ENCODE measurements at regions not wholly inside any gene's neighbourhood (a gene's known extent, or its start where the extent isn't known, plus 50 kb on each side); places are given as distances from the start of the nearest gene placed in this dataset.
"Not testable (repeated sequence)": the region's sequence is repeated elsewhere in the genome, so short reads cannot be mapped to it uniquely, and the experiment has no call there.

GRCh38 chr17:64784353-64785010, 122.4 kb upstream of the SMURF2 start:
- DNase-seq = no peak

- no peak for DNase-seq
Measured at GRCh38 chr17:64783556-64784352, 121.6 kb upstream of the SMURF2 start.

GRCh38 chr17:64783031-64783461, 120.9 kb upstream of the SMURF2 start:
- no peak for DNase-seq

GRCh38 chr17:64781810-64782555, 119.9 kb upstream of the SMURF2 start:
- DNase-seq = no peak

GRCh38 chr17:64781014-64781756, 119.1 kb upstream of the SMURF2 start:
- DNase-seq = peak; percentile 49

GRCh38 chr17:64780096-64781013, 118.2 kb upstream of the SMURF2 start:
- DNase-seq = peak; percentile 80

GRCh38 chr17:64779376-64780095, 117.4 kb upstream of the SMURF2 start:
- DNase-seq = no peak

- not testable (repeated sequence) for DNase-seq
Measured at GRCh38 chr17:64779098-64779375, 116.9 kb upstream of the SMURF2 start.

- DNase-seq = no peak
Measured at GRCh38 chr17:64778240-64779097, 116.4 kb upstream of the SMURF2 start.

GRCh38 chr17:64777415-64778239, 115.5 kb upstream of the SMURF2 start:
- no peak for DNase-seq

GRCh38 chr17:64776720-64777414, 114.8 kb upstream of the SMURF2 start:
- DNase-seq = peak; percentile 67

- DNase-seq = no peak
Measured at GRCh38 chr17:64775701-64776570, 113.8 kb upstream of the SMURF2 start.

GRCh38 chr17:64774888-64775540, 112.9 kb upstream of the SMURF2 start:
- DNase-seq = no peak

- DNase-seq = no peak
Measured at GRCh38 chr17:64773836-64774761, 112.0 kb upstream of the SMURF2 start.

- no peak for DNase-seq
Measured at GRCh38 chr17:64773386-64773835, 111.3 kb upstream of the SMURF2 start.

GRCh38 chr17:64772845-64773299, 110.8 kb upstream of the SMURF2 start:
- DNase-seq = no peak
